Heart left ventricle (tissue), 16 donors: ENCODE measurements at regions not wholly inside any gene's neighbourhood (a gene's known extent, or its start where the extent isn't known, plus 50 kb on each side); places are given as distances from the start of the nearest gene placed in this dataset.
"Not testable (repeated sequence)": the region's sequence is repeated elsewhere in the genome, so short reads cannot be mapped to it uniquely, and the experiment has no call there.

Experiments
- ATAC-seq, 4 donors: fragments of 200-7000 bp; cut with Tn5 transposase; one replicate each; pipeline ENCODE4 v1.9.1; 2020 to 2022; ENCODE audit warnings: moderate library complexity in 4 of 4, mild to moderate bottlenecking in 3 of 4, moderate number of reproducible peaks in 1 of 4
- DNase-seq, 5 donors: peaks; one replicate each; pipeline ENCODE4 v3.0.0-alpha.2; 2020
- H3K27ac ChIP-seq, 12 donors: fragments of 200-600 bp; sonication (generic) in 4 of 12; one replicate each; pipeline versions ENCODE4 v1.5.0 to v1.8.0; 2016 to 2022; ENCODE audit warnings: mild to moderate bottlenecking in 2 of 12
- H3K27me3 ChIP-seq, 9 donors: fragments of 200-600 bp; sonication (generic) in 2 of 9; one replicate each; pipeline versions ENCODE4 v1.5.1 to v1.8.0; 2016 to 2022; ENCODE audit warnings: mild to moderate bottlenecking in 3 of 9
- H3K36me3 ChIP-seq, 9 donors: fragments of 200-600 bp; sonication (generic) in 2 of 9; one replicate each; pipeline versions ENCODE4 v1.5.0 to v1.8.0; 2018 to 2022; ENCODE audit warnings: mild to moderate bottlenecking in 2 of 9
- H3K4me1 ChIP-seq, 12 donors: fragments of 200-600 bp; sonication (generic) in 4 of 12; one replicate each; pipeline versions ENCODE4 v1.5.0 to v1.8.0; 2016 to 2022; ENCODE audit warnings: mild to moderate bottlenecking in 3 of 12
- H3K4me3 ChIP-seq, 12 donors: fragments of 200-600 bp; sonication (generic) in 4 of 12; one replicate each; pipeline versions ENCODE4 v1.5.0 to v1.8.0; 2017 to 2022; ENCODE audit warnings: mild to moderate bottlenecking in 9 of 12, moderate library complexity in 4 of 12
- H3K9me3 ChIP-seq, 12 donors: fragments of 200-600 bp; sonication (generic) in 4 of 12; one replicate each; pipeline versions ENCODE4 v1.5.0 to v1.8.0; 2016 to 2022; ENCODE audit warnings: mild to moderate bottlenecking in 1 of 12
- POLR2A ChIP-seq, 2 donors: fragments of 450-650 bp; IDR thresholded peaks; one replicate each; pipeline ENCODE4 v1.6.1; 2017; ENCODE audit warnings: antibody characterized with exemption in 2 of 2, mild to moderate bottlenecking in 2 of 2, moderate library complexity in 2 of 2
- WGBS, 4 donors: extraction: QIAGEN DNeasy Blood & Tissue Kit in 2 of 4; methylation state at CpG; one replicate each; pipeline versions ENCODE4 v1.1.5 to v1.1.7; 2013 to 2018; 5-methylcytosine and 5-hydroxymethylcytosine counted together
- intact Hi-C, 10 donors: fragments of 100-400 bp; cut with DNase I; formaldehyde crosslinking; loops; one replicate each; pipeline versions ENCODE4 v1.11.1 to v1.14.2; 2022
- TF ChIP-seq, protein P1 (sequence below), 12 donors: fragments of 200-600 bp; sonication (generic) in 4 of 12; IDR thresholded peaks; one replicate each; pipeline versions ENCODE4 v1.5.0 to v1.8.0; 2018 to 2022; ENCODE audit warnings: antibody characterized with exemption in 12 of 12, mild to moderate bottlenecking in 5 of 12
- donor health status: ischemic (EF 13 %, LVEDD 7.1; RV severe dilation, severe dysfunction).
- donor health status: healthy with polysubstance abuse.
- donor health status: DM: no; HTN: yes; CAD: no.
- donor health status: DM: no; HTN: no; CAD: no.
- donor health status: ischemic (EF 25% LVEDD 6.9; RV normal size, moderate dysfunction).
- donor health status: ischemic (EF 25% LVEDD 5.7; RV mildly dilated, moderate dysfunction).
- donor health status: healthy.
- donor health status: DM: yes; HTN: yes; CAD: no.
- donor health status: ischemic (EF 35%, LVEDD 5.7; RV mildly dilated, moderate dysfunction).
- donor health status: nonischemic (EF 11% LVEDD 7.7; RV severe dilation, severe dysfunction).
- donor health status: DM: yes; HTN: yes; CAD: no.
- donor health status: PGD.
- donor health status: ischemic (EF 29% LVEDD 5.4; RV normal size, mild dysfunction).
- donor health status: nonischemic (EF 23%, LVEDD 6.1; RV moderate dilation, normal function).

DNA sequence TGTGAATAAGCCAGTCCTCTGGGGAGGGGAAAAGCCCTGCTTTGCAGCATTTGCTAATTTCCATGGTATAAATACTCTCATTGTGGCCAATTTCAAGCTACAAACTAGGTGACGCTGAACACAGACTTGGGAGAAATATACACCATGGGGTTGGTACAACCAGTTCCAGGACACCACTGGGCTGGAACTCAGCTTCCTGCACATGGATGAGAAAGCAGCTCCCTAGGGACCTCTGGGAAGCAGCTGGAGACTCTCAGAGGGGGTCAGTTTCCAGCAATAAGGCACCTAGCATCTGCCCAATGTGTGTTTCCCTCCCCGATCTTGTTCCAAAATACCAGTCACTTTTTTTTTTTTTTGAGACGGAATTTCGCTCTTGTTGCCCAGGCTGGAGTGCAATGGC, 56.8 kb upstream of the WDR11 start:
- Histone ChIP-seq H3K4me1 (peaks cover 0 to 24% (median 0%) of the 10 kb centered on the region in 12 donors), H3K27ac (no peak overlapping the region), H3K27me3 (no peaks in the 10 kb centered on the region), H3K36me3 (no peaks in the 10 kb centered on the region), H3K9me3 (no peaks in the 10 kb centered on the region), H3K4me3 (no peak overlapping the region)
- WGBS, 4 donors = 74 to 93% (median 86%) methylated on average over 4 of the region's 4 CpGs
- ATAC-seq = no peak
- no peak for DNase-seq
- intact Hi-C loops = no loop called here
- TF ChIP-seq POLR2A (IDR thresholded peaks at IDR 0.05) = no peak
- TF ChIP-seq, protein P1, sequence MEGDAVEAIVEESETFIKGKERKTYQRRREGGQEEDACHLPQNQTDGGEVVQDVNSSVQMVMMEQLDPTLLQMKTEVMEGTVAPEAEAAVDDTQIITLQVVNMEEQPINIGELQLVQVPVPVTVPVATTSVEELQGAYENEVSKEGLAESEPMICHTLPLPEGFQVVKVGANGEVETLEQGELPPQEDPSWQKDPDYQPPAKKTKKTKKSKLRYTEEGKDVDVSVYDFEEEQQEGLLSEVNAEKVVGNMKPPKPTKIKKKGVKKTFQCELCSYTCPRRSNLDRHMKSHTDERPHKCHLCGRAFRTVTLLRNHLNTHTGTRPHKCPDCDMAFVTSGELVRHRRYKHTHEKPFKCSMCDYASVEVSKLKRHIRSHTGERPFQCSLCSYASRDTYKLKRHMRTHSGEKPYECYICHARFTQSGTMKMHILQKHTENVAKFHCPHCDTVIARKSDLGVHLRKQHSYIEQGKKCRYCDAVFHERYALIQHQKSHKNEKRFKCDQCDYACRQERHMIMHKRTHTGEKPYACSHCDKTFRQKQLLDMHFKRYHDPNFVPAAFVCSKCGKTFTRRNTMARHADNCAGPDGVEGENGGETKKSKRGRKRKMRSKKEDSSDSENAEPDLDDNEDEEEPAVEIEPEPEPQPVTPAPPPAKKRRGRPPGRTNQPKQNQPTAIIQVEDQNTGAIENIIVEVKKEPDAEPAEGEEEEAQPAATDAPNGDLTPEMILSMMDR (IDR thresholded peaks at IDR 0.05) = no peak

DNA sequence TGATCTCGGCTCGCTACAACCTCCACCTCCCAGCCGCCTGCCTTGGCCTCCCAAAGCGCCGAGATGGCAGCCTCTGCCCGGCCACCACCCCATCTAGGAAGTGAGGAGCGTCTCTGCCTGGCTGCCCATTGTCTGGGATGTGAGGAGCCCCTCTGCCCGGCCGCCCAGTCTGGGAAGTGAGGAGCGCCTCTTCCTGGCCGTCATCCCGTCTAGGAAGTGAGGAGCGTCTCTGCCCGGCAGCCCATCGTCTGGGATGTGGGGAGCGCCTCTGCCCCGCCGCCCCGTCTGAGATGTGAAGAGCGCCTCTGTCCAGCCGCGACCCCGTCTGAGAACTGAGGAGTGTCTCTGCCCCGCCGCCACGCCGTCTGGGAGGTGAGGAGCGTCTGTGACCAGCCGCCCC, 52.9 kb upstream of the WDR11 start:
- H3K27ac ChIP-seq, DNase-seq, H3K27me3 ChIP-seq, H3K4me3 ChIP-seq, ATAC-seq, H3K36me3 ChIP-seq, intact Hi-C loops, H3K9me3 ChIP-seq, H3K4me1 ChIP-seq: not testable (repeated sequence)
- 86 to 95% (median 95%) methylated on average over 1 to 29 of the region's 29 CpGs for WGBS, 4 donors

DNA sequence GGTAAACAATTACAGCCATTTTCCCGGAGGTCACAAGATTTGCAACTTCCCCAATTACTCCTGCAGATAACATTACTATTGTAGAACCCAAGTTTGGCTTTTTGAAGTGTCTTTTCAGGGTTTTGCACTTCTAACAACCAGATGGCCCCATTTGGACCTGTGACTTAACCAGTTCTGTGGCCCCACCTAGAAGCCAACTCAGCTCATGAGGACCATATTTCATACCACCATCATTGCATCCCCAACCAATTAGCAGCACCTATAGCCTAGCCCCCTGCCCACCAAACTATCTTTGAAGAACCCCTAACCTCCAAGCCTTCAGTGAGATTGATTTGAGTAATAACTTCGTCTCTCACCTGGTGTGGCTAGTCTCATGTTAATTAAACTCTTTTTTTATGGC, 51.3 kb upstream of the WDR11 start:
- no peak for ATAC-seq
- no peaks in the 10 kb centered on the region for H3K4me1 ChIP-seq
- WGBS, 4 donors = 42 to 54% (median 50%) methylated on average over 2 of the region's 2 CpGs
- H3K4me3 ChIP-seq = no peak overlapping the region
- H3K27me3 ChIP-seq = no peaks in the 10 kb centered on the region
- no peak for DNase-seq
- H3K9me3 ChIP-seq = no peaks in the 10 kb centered on the region
- intact Hi-C loops = no loop called here
- no peak overlapping the region for H3K27ac ChIP-seq
- TF ChIP-seq, protein P1 (IDR thresholded peaks at IDR 0.05) = no peak
- no peak for TF ChIP-seq POLR2A (IDR thresholded peaks at IDR 0.05)
- H3K36me3 ChIP-seq = no peaks in the 10 kb centered on the region

DNA sequence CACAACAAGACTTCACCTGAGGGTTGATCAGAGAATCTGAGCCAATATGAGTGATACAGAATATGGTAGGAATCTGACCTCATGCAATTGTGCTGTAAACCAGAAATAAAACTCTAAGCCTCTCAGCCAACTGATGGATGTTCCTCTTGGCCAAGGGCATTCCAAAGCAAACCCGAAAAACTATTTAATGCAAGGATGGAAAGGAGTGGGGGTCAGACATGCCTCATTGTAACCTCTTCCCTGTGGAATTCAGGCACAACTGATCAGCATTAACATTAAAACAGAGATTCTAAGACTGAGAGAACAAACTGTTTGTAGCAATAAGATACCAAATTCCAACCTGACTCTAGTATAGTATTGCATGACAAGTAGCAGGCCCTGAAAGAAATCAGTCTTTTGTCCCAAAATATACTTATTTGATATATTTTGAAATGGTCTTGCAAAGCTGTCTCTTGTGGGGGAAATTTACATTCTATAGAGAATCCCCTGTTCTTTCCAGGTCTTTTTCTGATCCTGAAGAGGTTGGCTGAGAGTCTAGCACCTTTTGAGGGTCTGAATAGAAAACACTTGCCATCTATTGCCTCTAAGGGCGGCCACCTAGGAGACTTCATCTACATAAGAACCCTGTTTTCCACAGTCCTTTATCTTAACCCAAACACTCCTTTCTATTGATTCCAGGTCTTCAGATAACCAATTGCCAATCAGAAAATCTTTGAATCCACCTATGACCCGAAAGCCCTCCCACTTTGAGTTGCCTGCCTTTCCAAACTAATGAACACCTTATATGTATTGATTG, 50.4 kb upstream of the WDR11 start:
- H3K27ac ChIP-seq = no peak overlapping the region
- WGBS, 4 donors = 63 to 71% (median 67%) methylated on average over 3 of the region's 3 CpGs
- no peaks in the 10 kb centered on the region for H3K4me1 ChIP-seq
- H3K4me3 ChIP-seq = no peak overlapping the region
- H3K27me3 ChIP-seq = no peaks in the 10 kb centered on the region
- H3K36me3 ChIP-seq = no peaks in the 10 kb centered on the region
- intact Hi-C loops = no loop called here
- ATAC-seq = no peak
- no peaks in the 10 kb centered on the region for H3K9me3 ChIP-seq
- DNase-seq = no peak
- no peak for TF ChIP-seq POLR2A (IDR thresholded peaks at IDR 0.05)
- TF ChIP-seq, protein P1 (IDR thresholded peaks at IDR 0.05) = no peak
